HG03135 (cell line): ENCODE measurements at regions not wholly inside any gene's neighbourhood (a gene's known extent, or its start where the extent isn't known, plus 50 kb on each side); places are given as distances from the start of the nearest gene placed in this dataset.
"Not testable (repeated sequence)": the region's sequence is repeated elsewhere in the genome, so short reads cannot be mapped to it uniquely, and the experiment has no call there.

Experiments used
- ATAC-seq: cut with Tn5 transposase; IDR thresholded peaks from one replicate; pipeline ENCODE4 v1.9.1; 2021; ENCODE audit warnings: mild to moderate bottlenecking, moderate library complexity; ENCODE audit not compliant: unreplicated experiment

GRCh38 chr5:40165789-40166728 is 513.7 kb upstream of the PTGER4 start:
- no peak for ATAC-seq

GRCh38 chr5:40165106-40165788 is 514.5 kb upstream of the PTGER4 start:
- ATAC-seq, result no peak

- ATAC-seq, result no peak
These were observed 519.3 kb upstream of the PTGER4 start for GRCh38 chr5:40160435-40160834.

GRCh38 chr5:40154194-40154593 is 525.5 kb upstream of the PTGER4 start:
- no peak for ATAC-seq

- ATAC-seq, result no peak
These were observed 528.8 kb upstream of the PTGER4 start for GRCh38 chr5:40150896-40151295.

- no peak for ATAC-seq
These were observed 537.8 kb upstream of the PTGER4 start for GRCh38 chr5:40141896-40142295.

- ATAC-seq, result no peak
These were observed 538.3 kb upstream of the PTGER4 start for GRCh38 chr5:40141418-40141817.

GRCh38 chr5:40137223-40137622 is 542.5 kb upstream of the PTGER4 start:
- ATAC-seq, result no peak

- no peak for ATAC-seq
These were observed 544.7 kb upstream of the PTGER4 start for GRCh38 chr5:40134883-40135520.

GRCh38 chr5:40124367-40124766 is 555.3 kb upstream of the PTGER4 start:
- ATAC-seq, result no peak

- no peak for ATAC-seq
These were observed 558.5 kb upstream of the PTGER4 start for GRCh38 chr5:40121236-40121635.

- ATAC-seq, result no peak
These were observed 566.8 kb upstream of the PTGER4 start for GRCh38 chr5:40112875-40113274.

GRCh38 chr5:40111036-40111435 is 568.7 kb upstream of the PTGER4 start:
- ATAC-seq, result not testable (repeated sequence)

GRCh38 chr5:40108764-40109390 is 570.8 kb upstream of the PTGER4 start:
- not testable (repeated sequence) for ATAC-seq

GRCh38 chr5:40107786-40108185 is 571.9 kb upstream of the PTGER4 start:
- ATAC-seq, result not testable (repeated sequence)

- no peak for ATAC-seq
These were observed 572.9 kb upstream of the PTGER4 start for GRCh38 chr5:40106847-40107246.

GRCh38 chr5:40098313-40098712 is 581.4 kb upstream of the PTGER4 start:
- ATAC-seq, result no peak

- no peak for ATAC-seq
These were observed 586.2 kb upstream of the PTGER4 start for GRCh38 chr5:40093550-40093949.

GRCh38 chr5:40089269-40089668 is 590.4 kb upstream of the PTGER4 start:
- ATAC-seq, result no peak

GRCh38 chr5:40084614-40085013 is 595.1 kb upstream of the PTGER4 start:
- no peak for ATAC-seq

- no peak for ATAC-seq
These were observed 597.4 kb upstream of the PTGER4 start for GRCh38 chr5:40082313-40082712.
